ENCODE measurements at regions not wholly inside any gene's neighbourhood (a gene's known extent, or its start where the extent isn't known, plus 50 kb on each side); places are given as distances from the start of the nearest gene placed in this dataset.

DNA sequence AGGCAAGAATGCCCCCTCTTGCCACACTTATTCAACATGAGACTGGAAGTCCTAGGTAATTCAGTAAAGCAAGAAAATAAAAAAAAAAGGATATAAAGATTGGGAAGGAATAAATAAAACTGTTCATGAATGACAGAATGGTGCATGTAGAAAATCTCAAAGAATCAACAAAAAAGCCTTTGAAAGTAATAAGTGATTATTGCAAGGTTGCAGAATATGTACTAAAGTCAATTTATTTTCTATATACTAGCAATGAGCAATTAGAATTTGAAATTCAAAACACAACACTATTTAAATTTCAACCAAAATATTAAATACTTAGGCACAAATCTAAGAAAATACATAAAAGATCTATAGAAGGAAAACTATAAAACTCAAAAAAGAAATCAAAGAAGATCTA, 58.6 kb downstream of the MAGEA10 start:
- Histone ChIP-seq H4K91ac (ENCODE audit: low read length) (no peak overlapping the region), H3K9ac (ENCODE audit: low read length) (no peak overlapping the region), H3K27me3 (ENCODE audit: control insufficient read depth in 1 of 2, insufficient read depth in 1 of 2, low read length in 2 of 2) (peaks cover 0 to 3% of the 10 kb centered on the region in 2 experiments), H3K4ac (ENCODE audit: low read depth in 1 of 2, low read length in 2 of 2) (no peak overlapping the region), H3K23ac (ENCODE audit: low read length in 2 of 2) (no peak overlapping the region), H3K4me1 (ENCODE audit: control insufficient read depth, insufficient read depth, low read depth, low read length) (no peaks in the 10 kb centered on the region), H4K8ac (ENCODE audit: low read length) (no peak overlapping the region), H3K4me2 (ENCODE audit: low read length, poor library complexity, severe bottlenecking) (no peak overlapping the region), H3K79me1 (replicated peaks; ENCODE audit: low read length, poor library complexity, severe bottlenecking) (no peaks in the 10 kb centered on the region), H2BK12ac (ENCODE audit: low read length in 2 of 2) (no peak overlapping the region), H2BK120ac (ENCODE audit: low read depth, low read length) (no peak overlapping the region), H3K4me3 (ENCODE audit: insufficient read depth in 1 of 2, low read depth in 1 of 2, low read length in 2 of 2) (no peak overlapping the region), H2AK5ac (ENCODE audit: low read length, severe bottlenecking) (no peak overlapping the region), H3K27ac (ENCODE audit: low read length, poor library complexity, severe bottlenecking) (no peak overlapping the region), H3K14ac (ENCODE audit: low read length in 2 of 2) (no peak overlapping the region), H3K9me3 (ENCODE audit: control insufficient read depth, low read length) (peaks cover 2% of the 10 kb centered on the region), H2AFZ (ENCODE audit: low read depth, low read length) (no peak overlapping the region), H2BK5ac (ENCODE audit: low read depth, low read length, poor library complexity, severe bottlenecking) (no peak overlapping the region), H3K18ac (ENCODE audit: low read depth in 1 of 2, low read length in 2 of 2) (no peak overlapping the region), H3K36me3 (ENCODE audit: control insufficient read depth in 1 of 2, insufficient read depth in 2 of 2, low read depth in 1 of 2, low read length in 2 of 2) (no peaks in the 10 kb centered on the region), H2BK15ac (ENCODE audit: low read depth, poor library complexity, severe bottlenecking) (no peak overlapping the region)
- no peak for DNase-seq

DNA sequence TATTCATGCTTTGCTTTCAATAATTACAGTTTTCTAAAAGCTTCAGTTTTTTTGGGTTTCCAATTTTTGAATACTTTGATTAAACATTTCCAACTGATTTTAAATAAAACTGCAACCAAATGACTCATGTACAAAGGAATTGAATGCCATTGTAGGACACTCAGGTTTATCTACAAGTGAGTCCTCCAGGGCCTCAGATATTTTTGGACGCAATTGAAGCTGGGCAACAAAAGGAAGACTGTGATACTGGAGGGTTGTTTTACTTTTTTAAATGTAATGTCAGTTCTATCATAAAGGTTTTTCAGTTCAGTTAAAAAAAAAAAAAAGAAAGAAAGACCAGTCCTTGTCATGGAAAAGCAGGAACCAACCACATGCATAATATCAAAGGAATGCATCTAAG, 64.2 kb downstream of the MAGEA10 start:
- Histone ChIP-seq H2BK120ac (ENCODE audit: low read depth, low read length) (no peak overlapping the region), H3K79me1 (replicated peaks; ENCODE audit: low read length, poor library complexity, severe bottlenecking) (no peaks in the 10 kb centered on the region), H4K8ac (ENCODE audit: low read length) (no peak overlapping the region), H3K4me3 (ENCODE audit: insufficient read depth in 1 of 2, low read depth in 1 of 2, low read length in 2 of 2) (no peak overlapping the region), H3K9ac (ENCODE audit: low read length) (no peak overlapping the region), H3K4me2 (ENCODE audit: low read length, poor library complexity, severe bottlenecking) (no peak overlapping the region), H3K23ac (ENCODE audit: low read length in 2 of 2) (no peak overlapping the region), H3K14ac (ENCODE audit: low read length in 2 of 2) (no peak overlapping the region), H3K4me1 (ENCODE audit: control insufficient read depth, insufficient read depth, low read depth, low read length) (no peaks in the 10 kb centered on the region), H3K4ac (ENCODE audit: low read depth in 1 of 2, low read length in 2 of 2) (no peak overlapping the region), H3K27ac (ENCODE audit: low read length, poor library complexity, severe bottlenecking) (no peak overlapping the region), H2BK12ac (ENCODE audit: low read length in 2 of 2) (no peak overlapping the region), H3K18ac (ENCODE audit: low read depth in 1 of 2, low read length in 2 of 2) (no peak overlapping the region), H2AFZ (ENCODE audit: low read depth, low read length) (no peak overlapping the region), H3K27me3 (ENCODE audit: control insufficient read depth in 1 of 2, insufficient read depth in 1 of 2, low read length in 2 of 2) (peaks cover 0 to 7% of the 10 kb centered on the region in 2 experiments), H2BK5ac (ENCODE audit: low read depth, low read length, poor library complexity, severe bottlenecking) (no peak overlapping the region), H3K9me3 (ENCODE audit: control insufficient read depth, low read length) (peaks cover 2% of the 10 kb centered on the region), H2BK15ac (ENCODE audit: low read depth, poor library complexity, severe bottlenecking) (no peak overlapping the region), H2AK5ac (ENCODE audit: low read length, severe bottlenecking) (no peak overlapping the region), H3K36me3 (ENCODE audit: control insufficient read depth in 1 of 2, insufficient read depth in 2 of 2, low read depth in 1 of 2, low read length in 2 of 2) (no peaks in the 10 kb centered on the region), H4K91ac (ENCODE audit: low read length) (no peak overlapping the region)
- 80% methylated on average over 1 of the region's 1 CpG for WGBS
- no peak for DNase-seq

DNA sequence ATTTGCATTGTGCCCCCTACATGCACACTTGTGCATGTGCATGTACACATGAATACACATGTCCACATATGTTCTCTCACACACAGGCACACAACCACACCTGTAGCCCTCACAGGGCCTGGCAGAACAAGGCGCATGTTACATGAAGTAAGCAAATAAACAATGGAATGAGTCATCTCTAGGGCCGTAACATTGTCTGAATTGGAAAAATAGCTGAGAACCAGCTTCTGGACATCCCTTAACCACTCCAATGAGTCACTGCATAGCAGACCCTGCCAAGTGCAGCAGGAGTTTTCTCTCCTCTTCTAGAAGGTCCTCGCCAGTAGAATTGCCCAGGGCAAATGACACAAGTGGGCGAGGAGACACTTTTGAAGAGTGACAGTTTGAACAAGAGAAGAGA, 66.1 kb downstream of the MAGEA10 start:
- peaks cover 8% of the 10 kb centered on the region for H3K9me3 ChIP-seq (ENCODE audit: control insufficient read depth, low read length)
- no peak overlapping the region for H2AK5ac ChIP-seq (ENCODE audit: low read length, severe bottlenecking)
- H3K23ac ChIP-seq (ENCODE audit: low read length in 2 of 2) = no peak overlapping the region
- H4K8ac ChIP-seq (ENCODE audit: low read length) = no peak overlapping the region
- H3K4me1 ChIP-seq (ENCODE audit: control insufficient read depth, insufficient read depth, low read depth, low read length) = no peaks in the 10 kb centered on the region
- no peaks in the 10 kb centered on the region for H3K36me3 ChIP-seq (ENCODE audit: control insufficient read depth in 1 of 2, insufficient read depth in 2 of 2, low read depth in 1 of 2, low read length in 2 of 2)
- H2BK15ac ChIP-seq (ENCODE audit: low read depth, poor library complexity, severe bottlenecking) = no peak overlapping the region
- no peak overlapping the region for H3K4me2 ChIP-seq (ENCODE audit: low read length, poor library complexity, severe bottlenecking)
- no peak overlapping the region for H2BK12ac ChIP-seq (ENCODE audit: low read length in 2 of 2)
- H2AFZ ChIP-seq (ENCODE audit: low read depth, low read length) = no peak overlapping the region
- no peaks in the 10 kb centered on the region for H3K79me1 ChIP-seq (replicated peaks; ENCODE audit: low read length, poor library complexity, severe bottlenecking)
- H3K27ac ChIP-seq (ENCODE audit: low read length, poor library complexity, severe bottlenecking) = no peak overlapping the region
- peaks cover 0 to 7% of the 10 kb centered on the region in 2 experiments for H3K27me3 ChIP-seq (ENCODE audit: control insufficient read depth in 1 of 2, insufficient read depth in 1 of 2, low read length in 2 of 2)
- H3K4me3 ChIP-seq (ENCODE audit: insufficient read depth in 1 of 2, low read depth in 1 of 2, low read length in 2 of 2) = no peak overlapping the region
- H2BK5ac ChIP-seq (ENCODE audit: low read depth, low read length, poor library complexity, severe bottlenecking) = no peak overlapping the region
- H2BK120ac ChIP-seq (ENCODE audit: low read depth, low read length) = no peak overlapping the region
- no peak overlapping the region for H3K9ac ChIP-seq (ENCODE audit: low read length)
- no peak overlapping the region for H4K91ac ChIP-seq (ENCODE audit: low read length)
- peak; percentile 1 for DNase-seq
- no peak overlapping the region for H3K4ac ChIP-seq (ENCODE audit: low read depth in 1 of 2, low read length in 2 of 2)
- no peak overlapping the region for H3K18ac ChIP-seq (ENCODE audit: low read depth in 1 of 2, low read length in 2 of 2)
- no peak overlapping the region for H3K14ac ChIP-seq (ENCODE audit: low read length in 2 of 2)
- WGBS = 54% methylated on average over 2 of the region's 4 CpGs

DNA sequence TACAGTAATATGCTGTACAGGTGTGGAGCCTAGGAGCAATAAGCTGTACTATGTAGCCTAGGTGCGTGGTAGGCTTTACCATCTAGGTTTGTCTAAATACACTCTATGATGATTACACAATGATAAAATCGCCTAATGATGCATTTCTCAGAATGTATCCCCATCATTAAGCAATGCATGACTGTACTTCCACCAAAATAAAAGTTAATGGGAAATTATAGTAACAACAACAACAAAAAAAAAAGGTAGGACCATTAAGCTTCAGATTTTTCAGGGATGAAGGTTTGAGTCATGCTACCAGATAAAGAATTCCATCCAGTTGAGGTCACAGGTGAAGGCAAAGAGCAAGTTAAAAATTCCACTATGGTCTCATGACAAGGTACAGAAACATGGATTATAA, 68.2 kb downstream of the MAGEA10 start:
- Histone ChIP-seq H3K9me3 (ENCODE audit: control insufficient read depth, low read length) (peaks cover 18% of the 10 kb centered on the region), H4K8ac (ENCODE audit: low read length) (no peak overlapping the region), H3K14ac (ENCODE audit: low read length in 2 of 2) (no peak overlapping the region), H3K27ac (ENCODE audit: low read length, poor library complexity, severe bottlenecking) (no peak overlapping the region), H3K18ac (ENCODE audit: low read depth in 1 of 2, low read length in 2 of 2) (no peak overlapping the region), H2BK15ac (ENCODE audit: low read depth, poor library complexity, severe bottlenecking) (no peak overlapping the region), H3K9ac (ENCODE audit: low read length) (no peak overlapping the region), H2AFZ (ENCODE audit: low read depth, low read length) (no peak overlapping the region), H3K27me3 (ENCODE audit: control insufficient read depth in 1 of 2, insufficient read depth in 1 of 2, low read length in 2 of 2) (peaks cover 0 to 7% of the 10 kb centered on the region in 2 experiments), H2BK5ac (ENCODE audit: low read depth, low read length, poor library complexity, severe bottlenecking) (no peak overlapping the region), H2BK12ac (ENCODE audit: low read length in 2 of 2) (no peak overlapping the region), H3K79me1 (replicated peaks; ENCODE audit: low read length, poor library complexity, severe bottlenecking) (no peaks in the 10 kb centered on the region), H3K4me1 (ENCODE audit: control insufficient read depth, insufficient read depth, low read depth, low read length) (no peaks in the 10 kb centered on the region), H3K4ac (ENCODE audit: low read depth in 1 of 2, low read length in 2 of 2) (no peak overlapping the region), H2AK5ac (ENCODE audit: low read length, severe bottlenecking) (no peak overlapping the region), H2BK120ac (ENCODE audit: low read depth, low read length) (no peak overlapping the region), H3K36me3 (ENCODE audit: control insufficient read depth in 1 of 2, insufficient read depth in 2 of 2, low read depth in 1 of 2, low read length in 2 of 2) (no peaks in the 10 kb centered on the region), H3K4me2 (ENCODE audit: low read length, poor library complexity, severe bottlenecking) (no peak overlapping the region), H4K91ac (ENCODE audit: low read length) (no peak overlapping the region), H3K4me3 (ENCODE audit: insufficient read depth in 1 of 2, low read depth in 1 of 2, low read length in 2 of 2) (no peak overlapping the region), H3K23ac (ENCODE audit: low read length in 2 of 2) (no peak overlapping the region)
- no peak for DNase-seq
- no CpG with 5 or more reads among the region's 2 CpGs for WGBS
